ENCODE measurements at regions not wholly inside any gene's neighbourhood (a gene's known extent, or its start where the extent isn't known, plus 50 kb on each side); places are given as distances from the start of the nearest gene placed in this dataset.
A peak's percentile ranks its signal among the peaks of the same experiment; 100 is the strongest.

DNA sequence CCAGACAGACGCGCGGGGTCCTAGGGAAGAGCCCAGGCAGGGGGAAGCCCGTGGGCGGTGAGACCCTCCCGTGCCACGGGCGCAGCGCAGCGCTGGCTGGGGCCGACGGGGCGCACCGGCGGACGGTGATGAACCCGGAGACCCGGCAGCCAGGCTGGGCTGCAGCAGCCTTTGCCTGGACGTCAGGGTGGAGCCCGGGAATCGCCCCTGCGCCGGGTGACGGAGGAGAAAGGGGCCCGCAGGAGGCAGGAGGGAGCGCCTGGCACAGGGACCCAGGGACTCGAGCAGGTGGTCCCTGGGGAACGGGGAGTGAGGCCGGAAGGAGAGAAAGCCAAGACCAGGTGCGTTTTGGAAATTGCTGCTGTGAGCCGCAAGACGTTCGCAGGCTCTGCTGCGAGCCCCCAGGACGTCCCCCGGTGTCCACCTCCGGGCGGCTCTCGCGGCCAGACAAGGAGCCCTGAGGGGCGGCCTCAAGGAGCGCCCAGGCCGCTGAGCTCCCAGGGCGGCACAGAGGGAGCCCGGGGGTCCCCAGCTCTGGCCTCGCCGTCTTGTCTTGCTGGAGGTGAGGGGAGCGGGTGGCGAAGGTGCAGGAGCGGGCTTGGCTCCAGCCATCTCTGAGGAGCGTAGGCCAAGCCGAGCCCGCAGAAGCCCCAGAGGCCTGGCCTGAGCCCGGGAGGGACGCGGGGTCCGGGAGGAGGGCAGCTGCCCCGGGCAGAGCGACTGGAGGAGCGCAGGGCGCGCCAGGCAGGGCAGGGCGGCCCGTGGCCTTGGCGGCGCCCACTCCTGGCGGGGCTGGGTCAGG is 191.2 kb upstream of the PDE10A start:
- TF ChIP-seq, protein P1, sequence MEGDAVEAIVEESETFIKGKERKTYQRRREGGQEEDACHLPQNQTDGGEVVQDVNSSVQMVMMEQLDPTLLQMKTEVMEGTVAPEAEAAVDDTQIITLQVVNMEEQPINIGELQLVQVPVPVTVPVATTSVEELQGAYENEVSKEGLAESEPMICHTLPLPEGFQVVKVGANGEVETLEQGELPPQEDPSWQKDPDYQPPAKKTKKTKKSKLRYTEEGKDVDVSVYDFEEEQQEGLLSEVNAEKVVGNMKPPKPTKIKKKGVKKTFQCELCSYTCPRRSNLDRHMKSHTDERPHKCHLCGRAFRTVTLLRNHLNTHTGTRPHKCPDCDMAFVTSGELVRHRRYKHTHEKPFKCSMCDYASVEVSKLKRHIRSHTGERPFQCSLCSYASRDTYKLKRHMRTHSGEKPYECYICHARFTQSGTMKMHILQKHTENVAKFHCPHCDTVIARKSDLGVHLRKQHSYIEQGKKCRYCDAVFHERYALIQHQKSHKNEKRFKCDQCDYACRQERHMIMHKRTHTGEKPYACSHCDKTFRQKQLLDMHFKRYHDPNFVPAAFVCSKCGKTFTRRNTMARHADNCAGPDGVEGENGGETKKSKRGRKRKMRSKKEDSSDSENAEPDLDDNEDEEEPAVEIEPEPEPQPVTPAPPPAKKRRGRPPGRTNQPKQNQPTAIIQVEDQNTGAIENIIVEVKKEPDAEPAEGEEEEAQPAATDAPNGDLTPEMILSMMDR (IDR thresholded peaks at IDR 0.05; ENCODE audit: insufficient read depth, low read depth, low read length), result no peak
- POLR2A ChIA-PET, result no interaction called here
- CTCF ChIA-PET, result no interaction called here
- Histone ChIP-seq H3K36me3 (ENCODE audit: control insufficient read depth, insufficient read depth, low read length) (no peaks in the 10 kb centered on the region), H3K27me3 (ENCODE audit: control insufficient read depth, insufficient read depth, low read length) (no peaks in the 10 kb centered on the region), H3K4me3 (ENCODE audit: low read depth, low read length) (no peak overlapping the region)
- no peak for DNase-seq (ENCODE audit: low read depth)

DNA sequence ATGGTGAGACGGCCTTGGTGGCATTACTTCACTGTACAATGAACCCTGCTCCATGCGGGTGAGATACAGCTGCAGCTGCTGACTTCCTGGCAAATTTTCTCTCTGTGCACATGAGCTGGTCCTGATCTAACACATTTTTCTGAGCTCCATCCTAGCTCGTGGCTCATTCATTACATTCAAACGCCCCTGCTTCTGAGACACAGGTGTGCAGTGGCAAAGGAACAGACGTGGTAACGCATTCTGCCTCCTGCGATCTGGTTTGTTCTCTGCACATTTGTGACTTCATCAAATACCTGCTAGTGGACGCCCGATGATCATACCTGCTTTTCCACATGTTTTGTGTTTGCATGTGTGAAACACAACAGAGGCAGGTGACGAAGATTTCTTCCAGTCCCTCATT is 189.6 kb upstream of the PDE10A start:
- H3K36me3 ChIP-seq (ENCODE audit: control insufficient read depth, insufficient read depth, low read length), result no peaks in the 10 kb centered on the region
- ChIA-PET CTCF (no interaction called here), POLR2A (no interaction called here)
- H3K27me3 ChIP-seq (ENCODE audit: control insufficient read depth, insufficient read depth, low read length), result no peaks in the 10 kb centered on the region
- TF ChIP-seq, protein P1 (IDR thresholded peaks at IDR 0.05; ENCODE audit: insufficient read depth, low read depth, low read length), result no peak
- H3K4me3 ChIP-seq (ENCODE audit: low read depth, low read length), result no peak overlapping the region
- no peak for DNase-seq (ENCODE audit: low read depth)

DNA sequence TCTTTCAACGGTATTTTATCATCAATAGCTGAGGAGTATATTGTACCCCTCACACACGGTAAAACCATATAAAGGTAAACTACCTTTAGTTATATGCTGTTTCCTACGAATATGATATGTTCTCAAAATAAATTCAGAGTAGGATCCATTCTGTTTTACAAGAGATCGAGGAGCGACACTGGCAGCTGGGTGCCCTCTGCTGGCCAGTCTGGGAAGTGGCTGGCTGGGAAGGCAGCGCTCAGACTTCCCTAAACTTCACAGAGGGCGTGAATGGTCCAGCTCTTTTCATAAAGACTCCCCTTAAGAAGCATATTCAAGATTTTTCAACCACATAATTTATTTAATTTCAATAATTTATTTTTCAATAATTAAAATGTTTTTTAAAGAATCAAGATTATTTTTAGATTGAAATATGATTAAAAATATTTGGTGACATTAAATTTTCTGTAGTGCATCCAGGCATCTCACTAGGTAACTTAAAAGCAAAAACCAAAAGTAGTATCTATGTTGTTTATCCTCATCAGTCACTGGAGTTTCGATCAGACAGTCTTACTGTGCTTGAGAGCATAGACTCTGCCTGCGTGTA is 187.5 kb upstream of the PDE10A start:
- no peak for DNase-seq (ENCODE audit: low read depth)
- CTCF ChIA-PET, result interaction anchor here (0.6 to 2.0 kb wide), 4 partner anchors 9 to 277 kb away, joined by 3 to 13 read pairs (median 3); no protein-coding TSS in a partner anchor
- H3K36me3 ChIP-seq (ENCODE audit: control insufficient read depth, insufficient read depth, low read length), result no peaks in the 10 kb centered on the region
- no peak overlapping the region for H3K4me3 ChIP-seq (ENCODE audit: low read depth, low read length)
- TF ChIP-seq, protein P1 (IDR thresholded peaks at IDR 0.05; ENCODE audit: insufficient read depth, low read depth, low read length), result peak; percentile 94
- H3K27me3 ChIP-seq (ENCODE audit: control insufficient read depth, insufficient read depth, low read length), result no peaks in the 10 kb centered on the region
- POLR2A ChIA-PET, result no interaction called here

DNA sequence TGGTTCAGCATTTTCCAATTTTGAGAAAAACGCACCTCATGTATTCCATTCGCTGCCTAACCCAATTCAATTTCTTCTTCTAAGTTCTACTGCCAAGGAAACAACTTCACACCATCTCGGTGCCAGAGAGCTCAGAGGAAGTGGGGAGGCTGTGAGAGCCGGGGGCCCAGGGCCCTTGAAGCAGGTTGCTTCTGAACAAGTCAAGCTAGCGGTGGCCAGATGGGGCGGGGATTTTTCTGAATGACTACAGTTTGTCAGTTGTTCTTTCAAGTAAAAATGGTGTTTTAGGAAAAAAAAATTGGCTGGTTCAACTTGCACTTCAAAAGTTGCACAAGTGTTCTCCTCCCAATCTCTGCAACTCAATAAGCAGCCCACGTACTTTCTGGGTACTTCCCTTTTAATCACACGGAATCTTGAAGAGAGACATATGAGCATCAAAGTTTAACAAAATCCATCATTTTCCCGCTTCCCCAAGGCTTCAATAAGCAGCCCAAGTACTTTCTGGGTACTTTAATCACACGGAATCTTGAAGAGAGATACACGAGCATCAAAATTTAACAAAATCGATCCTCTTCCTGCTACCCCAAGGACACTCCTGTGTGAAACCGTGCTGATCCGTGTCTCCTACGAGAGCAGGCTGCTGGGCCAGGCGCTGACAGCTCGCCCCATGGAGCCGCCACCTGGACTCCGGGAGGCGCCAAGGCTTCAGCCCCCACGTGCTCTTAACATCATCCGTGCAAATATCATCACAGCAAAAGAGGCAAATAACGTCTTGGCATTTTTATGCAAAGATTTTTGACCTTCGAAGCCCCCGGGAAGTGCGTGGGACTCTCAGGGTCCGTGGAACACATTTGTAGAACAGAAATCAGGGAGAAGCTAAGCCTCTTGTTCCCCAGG is 186.7 kb upstream of the PDE10A start:
- TF ChIP-seq, protein P1 (IDR thresholded peaks at IDR 0.05; ENCODE audit: insufficient read depth, low read depth, low read length), result no peak
- ChIA-PET POLR2A (no interaction called here), CTCF (interaction anchor here (0.6 to 2.0 kb wide), 4 partner anchors 9 to 276 kb away, joined by 3 to 13 read pairs (median 3); no protein-coding TSS in a partner anchor)
- H3K27me3 ChIP-seq (ENCODE audit: control insufficient read depth, insufficient read depth, low read length), result no peaks in the 10 kb centered on the region
- no peak for DNase-seq (ENCODE audit: low read depth)
- no peak overlapping the region for H3K4me3 ChIP-seq (ENCODE audit: low read depth, low read length)
- no peaks in the 10 kb centered on the region for H3K36me3 ChIP-seq (ENCODE audit: control insufficient read depth, insufficient read depth, low read length)

DNA sequence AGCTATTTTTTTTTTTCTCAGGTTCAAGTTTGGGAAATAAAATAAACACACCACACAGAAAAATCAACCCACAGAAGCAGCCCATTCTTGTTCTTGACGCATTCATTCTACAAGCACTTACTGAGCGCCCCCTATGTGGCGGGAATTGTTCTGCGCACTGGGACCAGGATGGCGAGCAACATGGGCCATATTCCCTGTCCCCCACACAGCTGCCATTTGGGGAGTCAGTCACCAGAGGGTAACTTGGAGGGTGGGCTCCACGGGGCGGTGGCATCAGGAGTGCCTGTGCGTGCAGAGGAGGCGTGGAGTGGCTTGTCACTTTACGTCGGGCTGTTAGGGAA is 185.0 kb upstream of the PDE10A start:
- ChIA-PET CTCF (interaction anchor here (0.6 kb wide), 1 partner anchor 1455 kb away, joined by 3 read pairs; no protein-coding TSS in a partner anchor), POLR2A (no interaction called here)
- TF ChIP-seq, protein P1 (IDR thresholded peaks at IDR 0.05; ENCODE audit: insufficient read depth, low read depth, low read length), result no peak
- no peaks in the 10 kb centered on the region for H3K27me3 ChIP-seq (ENCODE audit: control insufficient read depth, insufficient read depth, low read length)
- DNase-seq (ENCODE audit: low read depth), result no peak
- H3K4me3 ChIP-seq (ENCODE audit: low read depth, low read length), result no peak overlapping the region
- H3K36me3 ChIP-seq (ENCODE audit: control insufficient read depth, insufficient read depth, low read length), result no peaks in the 10 kb centered on the region
